Hepatocyte (in vitro differentiated cells): ENCODE measurements at regions not wholly inside any gene's neighbourhood (a gene's known extent, or its start where the extent isn't known, plus 50 kb on each side); places are given as distances from the start of the nearest gene placed in this dataset.
"Not testable (repeated sequence)": the region's sequence is repeated elsewhere in the genome, so short reads cannot be mapped to it uniquely, and the experiment has no call there.

Experiments
- DNase-seq: peaks from one replicate; pipeline ENCODE4 v3.0.0-alpha.2; 2016; ENCODE audit warnings: low spot score
- H2AFZ ChIP-seq: fragments of 200-600 bp; sonication (generic); 2 replicates; pipeline ENCODE4 v1.6.0; 2016; ENCODE audit warnings: antibody characterized with exemption, mild to moderate bottlenecking
- H3K27ac ChIP-seq: fragments of 200-600 bp; sonication (generic); 2 replicates; pipeline ENCODE4 v1.5.1; 2016; ENCODE audit warnings: mild to moderate bottlenecking
- H3K27me3 ChIP-seq: fragments of 200-600 bp; sonication (generic); 2 replicates; pipeline ENCODE4 v1.6.1; 2016
- H3K36me3 ChIP-seq: fragments of 200-600 bp; sonication (generic); replicated peaks from 2 replicates; pipeline ENCODE4 v1.5.1; 2016; ENCODE audit warnings: low read depth; ENCODE audit not compliant: insufficient read depth
- H3K4me1 ChIP-seq: fragments of 200-600 bp; sonication (generic); 2 replicates; pipeline ENCODE4 v1.5.1; 2016; ENCODE audit warnings: mild to moderate bottlenecking, moderate library complexity; ENCODE audit not compliant: insufficient read depth
- H3K4me2 ChIP-seq: fragments of 200-600 bp; sonication (generic); 2 replicates; pipeline ENCODE4 v1.6.0; 2016
- H3K4me3 ChIP-seq: fragments of 200-600 bp; sonication (generic); 2 replicates; pipeline ENCODE4 v1.5.1; 2016; ENCODE audit warnings: mild to moderate bottlenecking
- H3K79me2 ChIP-seq: fragments of 200-600 bp; sonication (generic); 2 replicates; pipeline ENCODE4 v1.6.0; 2017; ENCODE audit warnings: mild to moderate bottlenecking
- H3K9me2 ChIP-seq: fragments of 200-600 bp; sonication (generic); replicated peaks from 2 replicates; pipeline ENCODE4 v1.6.0; 2017; ENCODE audit warnings: mild to moderate bottlenecking; ENCODE audit not compliant: insufficient read depth
- H3K9me3 ChIP-seq: fragments of 200-600 bp; sonication (generic); 2 replicates; pipeline ENCODE4 v1.5.1; 2016; ENCODE audit warnings: low read depth, mild to moderate bottlenecking
- H4K20me1 ChIP-seq: fragments of 200-600 bp; sonication (generic); 2 replicates; pipeline ENCODE4 v1.6.0; 2016; ENCODE audit warnings: mild to moderate bottlenecking; ENCODE audit not compliant: insufficient read depth, poor library complexity, severe bottlenecking
- CTCF ChIP-seq: fragments of 200-600 bp; sonication (generic); IDR thresholded peaks from 2 replicates; pipeline ENCODE4 v1.5.1; 2016; ENCODE audit warnings: antibody characterized with exemption, mild to moderate bottlenecking; ENCODE audit not compliant: poor library complexity
- EZH2 ChIP-seq: fragments of 200-600 bp; sonication (generic); IDR thresholded peaks from 2 replicates; pipeline ENCODE4 v1.6.1; 2016; ENCODE audit warnings: antibody characterized with exemption, mild to moderate bottlenecking, borderline replicate concordance
- EZH2phosphoT487 ChIP-seq: fragments of 200-600 bp; sonication (generic); IDR thresholded peaks from one replicate; pipeline ENCODE4 v1.6.1; 2018; ENCODE audit warnings: antibody characterized with exemption, mild to moderate bottlenecking, low read depth, moderate library complexity; ENCODE audit not compliant: unreplicated experiment, severe bottlenecking
- WGBS: methylation state at CpG from one replicate; pipeline ENCODE4 v1.1.6; 2016; ENCODE audit warnings: low lambda C conversion rate; ENCODE audit errors: missing lambda C conversion rate; 5-methylcytosine and 5-hydroxymethylcytosine counted together

GRCh38 chr1:4075436-4076225 lies 175.6 kb upstream of the C1orf174 start:
- Histone ChIP-seq H3K27me3 (peaks cover 6% of the 10 kb centered on the region), H3K9me2 (no peaks in the 10 kb centered on the region), H3K27ac (no peak overlapping the region), H3K9me3 (no peaks in the 10 kb centered on the region), H3K4me2 (no peak overlapping the region), H3K36me3 (no peaks in the 10 kb centered on the region), H3K79me2 (no peaks in the 10 kb centered on the region), H2AFZ (no peak overlapping the region), H4K20me1 (no peaks in the 10 kb centered on the region), H3K4me3 (no peak overlapping the region), H3K4me1 (no peaks in the 10 kb centered on the region)
- 86% methylated on average over 8 of the region's 8 CpGs for WGBS
- no peak for TF ChIP-seq CTCF
- no peak for TF ChIP-seq EZH2
- TF ChIP-seq EZH2phosphoT487: no peak
- DNase-seq: no peak

GRCh38 chr1:4076346-4076745 lies 176.3 kb upstream of the C1orf174 start:
- 77% methylated on average over 8 of the region's 8 CpGs for WGBS
- Histone ChIP-seq H3K9me2 (no peaks in the 10 kb centered on the region), H4K20me1 (no peaks in the 10 kb centered on the region), H3K4me2 (no peak overlapping the region), H3K9me3 (no peaks in the 10 kb centered on the region), H2AFZ (no peak overlapping the region), H3K27ac (no peak overlapping the region), H3K27me3 (peaks cover 6% of the 10 kb centered on the region), H3K79me2 (no peaks in the 10 kb centered on the region), H3K36me3 (no peaks in the 10 kb centered on the region), H3K4me3 (no peak overlapping the region), H3K4me1 (no peaks in the 10 kb centered on the region)
- DNase-seq: no peak
- no peak for TF ChIP-seq EZH2phosphoT487
- no peak for TF ChIP-seq CTCF
- no peak for TF ChIP-seq EZH2

DNA sequence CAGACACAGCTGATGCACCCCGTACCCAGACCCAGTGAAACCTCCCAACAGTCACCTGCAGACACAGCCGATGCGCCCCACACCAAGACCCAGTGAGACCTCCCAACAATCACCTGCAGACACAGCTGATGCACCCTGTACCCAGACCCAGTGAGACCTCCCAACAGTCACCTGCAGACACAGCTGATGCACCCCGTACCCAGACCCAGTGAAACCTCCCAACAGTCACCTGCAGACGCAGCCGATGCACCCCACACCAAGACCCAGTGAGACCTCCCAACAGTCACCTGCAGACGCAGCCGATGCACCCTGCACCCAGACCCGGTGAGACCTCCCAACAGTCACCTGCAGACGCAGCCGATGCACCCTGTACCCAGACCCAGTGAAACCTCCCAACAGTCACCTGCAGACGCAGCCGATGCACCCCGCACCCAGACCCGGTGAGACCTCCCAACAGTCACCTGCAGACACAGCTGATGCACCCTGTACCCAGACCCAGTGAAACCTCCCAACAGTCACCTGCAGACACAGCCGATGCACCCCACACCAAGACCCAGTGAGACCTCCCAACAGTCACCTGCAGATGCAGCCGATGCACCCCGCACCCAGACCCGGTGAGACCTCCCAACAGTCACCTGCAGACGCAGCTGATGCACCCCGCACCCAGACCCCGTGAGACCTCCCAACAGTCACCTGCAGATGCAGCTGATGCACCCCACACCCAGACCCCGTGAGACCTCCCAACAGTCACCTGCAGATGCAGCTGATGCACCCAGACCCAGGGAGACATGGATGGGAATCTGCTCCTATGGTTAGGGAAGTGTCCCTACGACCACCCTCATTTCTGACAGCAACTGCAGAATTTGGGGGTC lies 178.3 kb upstream of the C1orf174 start:
- DNase-seq, H3K36me3 ChIP-seq, H3K9me2 ChIP-seq: not testable (repeated sequence)

DNA sequence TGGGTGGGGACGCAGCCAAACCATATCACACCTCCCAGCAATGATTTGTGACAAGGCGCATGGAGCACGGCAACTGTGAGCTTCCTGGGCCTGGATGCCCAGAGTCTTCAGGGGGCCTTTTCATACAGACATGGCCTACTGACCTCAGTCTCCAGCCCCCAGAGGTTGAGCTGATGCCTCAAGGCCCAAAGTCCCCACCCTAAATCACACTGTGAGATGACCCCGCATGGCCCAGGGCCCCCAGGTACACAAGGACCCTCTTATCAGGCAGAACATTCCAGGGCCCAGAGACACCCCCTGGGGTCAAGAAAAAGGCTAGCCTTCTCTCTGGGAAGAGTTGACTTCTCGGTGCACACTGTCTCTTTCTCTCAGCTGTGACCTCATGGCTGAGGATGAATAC lies 179.7 kb upstream of the C1orf174 start:
- no peaks in the 10 kb centered on the region for H3K9me3 ChIP-seq
- peaks cover 7% of the 10 kb centered on the region for H3K4me1 ChIP-seq
- WGBS: 74% methylated on average over 5 of the region's 5 CpGs
- no peaks in the 10 kb centered on the region for H3K79me2 ChIP-seq
- no peaks in the 10 kb centered on the region for H3K27me3 ChIP-seq
- DNase-seq: no peak
- TF ChIP-seq CTCF (no peak), EZH2 (no peak), EZH2phosphoT487 (no peak)
- no peak overlapping the region for H3K4me3 ChIP-seq
- H3K36me3 ChIP-seq: no peaks in the 10 kb centered on the region
- no peak overlapping the region for H3K4me2 ChIP-seq
- no peak overlapping the region for H2AFZ ChIP-seq
- H4K20me1 ChIP-seq: no peaks in the 10 kb centered on the region
- no peak overlapping the region for H3K27ac ChIP-seq
- H3K9me2 ChIP-seq: no peaks in the 10 kb centered on the region

More for the DNA sequence above, 178.3 kb upstream of the C1orf174 start:
- H2AFZ ChIP-seq, H3K27ac ChIP-seq, H3K4me3 ChIP-seq, H3K79me2 ChIP-seq, H3K4me1 ChIP-seq, H3K27me3 ChIP-seq, H4K20me1 ChIP-seq, H3K9me3 ChIP-seq, H3K4me2 ChIP-seq: not testable (repeated sequence)
- WGBS: 79% methylated on average over 17 of the region's 24 CpGs
